Transverse colon (tissue), 4 donors: ENCODE measurements at regions not wholly inside any gene's neighbourhood (a gene's known extent, or its start where the extent isn't known, plus 50 kb on each side); places are given as distances from the start of the nearest gene placed in this dataset.

Experiments used
- CTCF ChIP-seq, 5 experiments: fragments of 200-600 bp in 3 of 5; fragments of 450-650 bp in 2 of 5; sonication (generic) in 3 of 5; IDR thresholded peaks; 1 replicate in 2 of 5; 2 replicates in 3 of 5; pipeline ENCODE4 v1.5.1; 2016 to 2017; ENCODE audit warnings: antibody characterized with exemption in 5 of 5, inconsistent platforms in 3 of 5, mild to moderate bottlenecking in 2 of 5, moderate library complexity in 1 of 5
- EP300 ChIP-seq: sonication (generic); formaldehyde crosslinking; IDR thresholded peaks from one replicate; pipeline ENCODE4 v1.6.1; 2017; ENCODE audit warnings: antibody characterized with exemption, low read depth
- POLR2A ChIP-seq: fragments of 450-650 bp; IDR thresholded peaks from one replicate; pipeline ENCODE4 v1.6.1; 2016; ENCODE audit warnings: antibody characterized with exemption, mild to moderate bottlenecking, moderate library complexity
- POLR2AphosphoS5 ChIP-seq, 3 donors: sonication (generic); formaldehyde crosslinking; IDR thresholded peaks; one replicate each; pipeline ENCODE4 v1.6.1; 2016; ENCODE audit warnings: antibody characterized with exemption in 3 of 3

DNA sequence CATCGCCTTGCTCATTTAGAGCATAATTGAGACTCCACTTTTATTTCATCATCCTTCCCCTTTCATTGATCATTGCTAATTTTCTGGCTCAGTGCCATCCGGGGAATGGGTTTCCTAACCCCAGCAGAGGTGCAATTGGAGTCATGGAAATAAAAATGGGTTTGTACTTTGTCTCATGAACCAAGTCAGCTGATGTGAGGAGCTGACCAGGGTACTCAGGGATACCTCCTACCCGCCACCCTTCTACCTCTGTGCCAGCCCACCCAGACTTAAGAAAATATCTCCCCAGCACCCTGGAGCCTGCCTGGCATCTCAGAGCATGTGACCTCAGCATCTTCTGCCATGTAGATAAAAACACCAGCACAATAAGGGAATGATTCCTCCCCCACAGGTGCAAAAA is 59.1 kb upstream of the MAFB start:
- TF ChIP-seq POLR2A (no peak), CTCF (IDR thresholded peaks at IDR 0.05) (no peak), EP300 (no peak), POLR2AphosphoS5 (IDR thresholded peaks at IDR 0.05) (no peak)
